Tibial nerve (tissue), 4 donors: ENCODE measurements at regions not wholly inside any gene's neighbourhood (a gene's known extent, or its start where the extent isn't known, plus 50 kb on each side); places are given as distances from the start of the nearest gene placed in this dataset.
"Not testable (repeated sequence)": the region's sequence is repeated elsewhere in the genome, so short reads cannot be mapped to it uniquely, and the experiment has no call there.

Source experiments
- DNase-seq, 2 donors: peaks; one replicate each; pipeline ENCODE4 v3.0.0-alpha.2; 2019; ENCODE audit warnings: low spot score in 2 of 2
- H3K27ac ChIP-seq, 4 donors: fragments of 200-600 bp; sonication (generic) in 3 of 4; one replicate each; pipeline ENCODE4 v1.5.1; 2017 to 2019; ENCODE audit warnings: mild to moderate bottlenecking in 1 of 4
- H3K27me3 ChIP-seq, 2 donors: fragments of 200-600 bp; sonication (generic) in 1 of 2; one replicate each; pipeline versions ENCODE4 v1.5.1 to v1.6.0; 2017 to 2019
- H3K36me3 ChIP-seq, 3 donors: fragments of 200-600 bp; sonication (generic); one replicate each; pipeline ENCODE4 v1.5.1; 2018 to 2019
- H3K4me1 ChIP-seq, 4 donors: fragments of 200-600 bp; sonication (generic) in 3 of 4; one replicate each; pipeline ENCODE4 v1.5.1; 2017 to 2019
- H3K4me3 ChIP-seq, 4 donors: fragments of 200-600 bp; sonication (generic) in 3 of 4; one replicate each; pipeline ENCODE4 v1.5.1; 2017 to 2019; ENCODE audit warnings: mild to moderate bottlenecking in 1 of 4, moderate library complexity in 1 of 4
- H3K9me3 ChIP-seq, 4 donors: fragments of 200-600 bp; sonication (generic) in 3 of 4; one replicate each; pipeline ENCODE4 v1.5.1; 2017 to 2019
- CTCF ChIP-seq, 5 experiments: fragments of 200-600 bp in 3 of 5; fragments of 450-650 bp in 2 of 5; sonication (generic) in 3 of 5; IDR thresholded peaks; one replicate each; pipeline ENCODE4 v1.5.1; 2016 to 2019; ENCODE audit warnings: antibody characterized with exemption in 5 of 5, mild to moderate bottlenecking in 3 of 5, moderate library complexity in 2 of 5
- EP300 ChIP-seq, 2 donors: sonication (generic); formaldehyde crosslinking; IDR thresholded peaks; one replicate each; pipeline ENCODE4 v1.6.1; 2017; ENCODE audit warnings: antibody characterized with exemption in 2 of 2, mild to moderate bottlenecking in 1 of 2
- POLR2A ChIP-seq, 2 donors: fragments of 450-650 bp; IDR thresholded peaks; one replicate each; pipeline ENCODE4 v1.6.1; 2017; ENCODE audit warnings: antibody characterized with exemption in 2 of 2, mild to moderate bottlenecking in 2 of 2, moderate library complexity in 2 of 2
- WGBS, 2 donors: methylation state at CpG; one replicate each; pipeline ENCODE4 v1.1.5; 2018; 5-methylcytosine and 5-hydroxymethylcytosine counted together

DNA sequence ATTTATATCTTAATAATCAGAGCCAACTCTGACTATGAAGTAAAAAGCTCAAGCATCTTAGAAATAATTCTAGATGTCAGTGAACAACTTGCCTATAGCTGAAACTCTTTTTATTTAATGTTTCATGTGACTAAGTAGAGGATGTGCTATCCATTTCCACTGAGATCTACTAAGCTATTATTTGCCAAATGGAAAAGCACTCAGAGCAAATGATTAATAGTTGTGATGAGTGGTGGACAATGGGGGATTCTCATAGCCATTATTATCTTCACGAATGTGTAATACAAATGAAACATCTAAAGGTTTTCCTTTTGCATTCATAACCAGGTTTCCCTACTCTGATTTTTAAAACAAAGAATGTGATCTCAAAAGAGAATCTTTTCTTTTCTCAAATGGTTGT, 126.6 kb upstream of the GNAI1 start:
- Histone ChIP-seq H3K4me3 (no peak overlapping the region), H3K4me1 (no peaks in the 10 kb centered on the region), H3K27ac (no peak overlapping the region), H3K36me3 (no peaks in the 10 kb centered on the region), H3K9me3 (no peaks in the 10 kb centered on the region), H3K27me3 (no peaks in the 10 kb centered on the region)
- no peak for DNase-seq
- 23 to 41% methylated on average over 1 of the region's 1 CpG for WGBS, 2 donors
- TF ChIP-seq CTCF (IDR thresholded peaks at IDR 0.05): no peak
- TF ChIP-seq POLR2A (IDR thresholded peaks at IDR 0.05): no peak
- TF ChIP-seq EP300 (IDR thresholded peaks at IDR 0.05): no peak

GRCh38 chr7:80002865-80003264, 131.8 kb upstream of the GNAI1 start:
- no peaks in the 10 kb centered on the region for H3K27me3 ChIP-seq
- 61 to 71% methylated on average over 2 of the region's 2 CpGs for WGBS, 2 donors
- TF ChIP-seq CTCF (IDR thresholded peaks at IDR 0.05) (no peak), POLR2A (IDR thresholded peaks at IDR 0.05) (no peak), EP300 (IDR thresholded peaks at IDR 0.05) (no peak)
- DNase-seq: no peak
- no peaks in the 10 kb centered on the region for H3K9me3 ChIP-seq
- no peaks in the 10 kb centered on the region for H3K36me3 ChIP-seq
- no peaks in the 10 kb centered on the region for H3K4me1 ChIP-seq
- H3K27ac ChIP-seq: no peak overlapping the region
- H3K4me3 ChIP-seq: no peak overlapping the region

DNA sequence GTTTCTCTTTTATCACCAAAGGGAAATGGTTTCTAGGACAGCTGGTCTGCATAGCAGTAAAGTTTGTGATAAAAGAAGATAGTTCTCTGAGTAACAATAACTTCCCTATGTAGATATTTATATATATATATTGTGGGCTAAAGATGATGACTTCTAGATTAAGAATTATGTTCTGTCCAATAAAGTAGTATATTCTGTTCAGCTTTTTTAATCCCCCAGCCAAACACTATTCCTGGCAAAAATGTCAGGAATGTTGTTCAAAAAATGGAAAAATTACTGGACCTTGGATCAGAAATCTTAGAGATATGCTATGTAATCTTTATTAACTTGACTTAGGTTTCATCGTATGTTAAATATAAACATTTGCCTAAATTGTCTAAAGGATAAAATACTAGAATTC, 136.3 kb upstream of the GNAI1 start:
- TF ChIP-seq POLR2A (IDR thresholded peaks at IDR 0.05) (no peak), CTCF (IDR thresholded peaks at IDR 0.05) (no peak), EP300 (IDR thresholded peaks at IDR 0.05) (no peak)
- DNase-seq: no peak
- Histone ChIP-seq H3K4me3 (no peak overlapping the region), H3K27ac (no peak overlapping the region), H3K27me3 (no peaks in the 10 kb centered on the region), H3K36me3 (no peaks in the 10 kb centered on the region), H3K9me3 (no peaks in the 10 kb centered on the region), H3K4me1 (no peaks in the 10 kb centered on the region)
- WGBS, 2 donors: 32 to 36% methylated on average over 1 of the region's 1 CpG

DNA sequence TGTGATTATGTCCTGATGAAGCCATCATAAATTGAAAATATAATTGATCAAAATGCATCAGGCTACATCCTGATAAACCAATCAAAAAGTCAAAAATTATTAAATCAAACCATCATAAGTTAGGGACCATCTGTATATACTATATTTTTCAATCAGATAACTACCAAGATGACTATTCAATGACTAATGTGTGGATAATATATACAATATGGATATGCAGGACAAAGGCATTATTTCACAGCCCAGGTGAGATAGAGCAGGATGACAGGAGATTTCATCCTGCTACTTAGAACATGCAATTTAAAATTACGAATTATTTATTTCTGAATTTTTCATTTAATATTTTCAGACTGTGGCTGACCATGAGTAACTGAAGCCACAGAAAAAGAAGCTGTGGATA, 137.3 kb upstream of the GNAI1 start:
- H3K36me3 ChIP-seq: no peaks in the 10 kb centered on the region
- no peak overlapping the region for H3K27ac ChIP-seq
- H3K4me1 ChIP-seq: no peaks in the 10 kb centered on the region
- no peak for TF ChIP-seq POLR2A (IDR thresholded peaks at IDR 0.05)
- TF ChIP-seq CTCF (IDR thresholded peaks at IDR 0.05): no peak
- no peak for TF ChIP-seq EP300 (IDR thresholded peaks at IDR 0.05)
- no peaks in the 10 kb centered on the region for H3K9me3 ChIP-seq
- no peaks in the 10 kb centered on the region for H3K27me3 ChIP-seq
- H3K4me3 ChIP-seq: no peak overlapping the region
- no peak for DNase-seq
- 88 to 92% methylated on average over 1 of the region's 1 CpG for WGBS, 2 donors

GRCh38 chr7:79995741-79996140, 138.9 kb upstream of the GNAI1 start:
- not testable (repeated sequence) for H3K27ac ChIP-seq, H3K9me3 ChIP-seq, H3K4me3 ChIP-seq, H3K4me1 ChIP-seq, H3K27me3 ChIP-seq, H3K36me3 ChIP-seq, DNase-seq
- 86 to 95% methylated on average over 3 of the region's 3 CpGs for WGBS, 2 donors

- H3K36me3 ChIP-seq: no peaks in the 10 kb centered on the region
- no peak overlapping the region for H3K27ac ChIP-seq
These were observed 146.0 kb upstream of the GNAI1 start for GRCh38 chr7:79988653-79989052.

More at GRCh38 chr7:79988653-79989052, 146.0 kb upstream of the GNAI1 start:
- 81 to 85% methylated on average over 1 of the region's 1 CpG for WGBS, 2 donors
- Histone ChIP-seq H3K4me1 (no peaks in the 10 kb centered on the region), H3K4me3 (no peak overlapping the region), H3K9me3 (no peaks in the 10 kb centered on the region), H3K27me3 (no peaks in the 10 kb centered on the region)
- DNase-seq: no peak
- TF ChIP-seq POLR2A (IDR thresholded peaks at IDR 0.05): no peak
- TF ChIP-seq EP300 (IDR thresholded peaks at IDR 0.05): no peak
- TF ChIP-seq CTCF (IDR thresholded peaks at IDR 0.05): no peak
